Cerebellar cortex (tissue), 1 donor: ENCODE measurements at regions not wholly inside any gene's neighbourhood (a gene's known extent, or its start where the extent isn't known, plus 50 kb on each side); places are given as distances from the start of the nearest gene placed in this dataset.
"Not testable (repeated sequence)": the region's sequence is repeated elsewhere in the genome, so short reads cannot be mapped to it uniquely, and the experiment has no call there.

Source experiments
- DNase-seq: peaks from one replicate; pipeline ENCODE4 v3.0.0-alpha.2; 2015; ENCODE audit warnings: low spot score

DNA sequence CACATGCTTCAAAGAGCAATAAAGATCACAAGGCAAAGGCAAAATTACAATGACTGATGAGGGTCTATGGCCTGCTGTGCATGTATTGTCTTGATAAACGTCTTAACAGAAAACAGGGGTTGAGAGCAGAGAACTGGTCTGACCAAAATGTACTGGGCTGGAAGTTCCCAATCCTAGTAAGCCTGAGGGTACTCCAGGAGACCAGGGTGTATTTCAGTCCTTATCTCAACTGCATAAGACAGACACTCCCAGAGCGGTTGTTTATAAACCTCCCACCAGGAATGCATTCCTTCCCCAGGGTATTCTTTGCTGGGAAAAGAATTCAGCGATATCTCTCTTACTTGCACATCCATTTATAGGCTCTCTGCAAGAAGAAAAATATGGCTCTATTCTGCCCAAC is 521.8 kb upstream of the GNPDA2 start:
- DNase-seq: not testable (repeated sequence)

DNA sequence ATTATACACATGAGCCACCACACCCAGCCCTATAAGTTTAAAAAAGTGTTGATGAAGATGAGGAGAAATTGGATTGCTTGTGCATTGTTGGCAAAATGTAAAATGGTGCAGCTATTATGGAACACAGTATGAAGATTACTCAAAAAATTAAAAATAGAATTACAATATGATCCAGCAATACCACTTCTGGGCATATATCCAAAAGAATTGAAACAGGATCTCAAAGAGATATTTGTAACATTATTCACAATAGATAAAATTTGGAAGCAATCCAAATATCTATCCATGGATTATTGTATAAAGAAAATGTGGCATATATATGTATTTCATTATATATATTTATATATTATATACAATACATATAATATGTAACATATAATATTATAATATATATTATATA is 515.6 kb upstream of the GNPDA2 start:
- DNase-seq: no peak

- no peak for DNase-seq
Measured at GRCh38 chr4:45229206-45229605, 502.9 kb upstream of the GNPDA2 start.

- no peak for DNase-seq
Measured at GRCh38 chr4:45215976-45216542, 489.7 kb upstream of the GNPDA2 start.

GRCh38 chr4:45208476-45208875 is 482.1 kb upstream of the GNPDA2 start:
- not testable (repeated sequence) for DNase-seq

DNA sequence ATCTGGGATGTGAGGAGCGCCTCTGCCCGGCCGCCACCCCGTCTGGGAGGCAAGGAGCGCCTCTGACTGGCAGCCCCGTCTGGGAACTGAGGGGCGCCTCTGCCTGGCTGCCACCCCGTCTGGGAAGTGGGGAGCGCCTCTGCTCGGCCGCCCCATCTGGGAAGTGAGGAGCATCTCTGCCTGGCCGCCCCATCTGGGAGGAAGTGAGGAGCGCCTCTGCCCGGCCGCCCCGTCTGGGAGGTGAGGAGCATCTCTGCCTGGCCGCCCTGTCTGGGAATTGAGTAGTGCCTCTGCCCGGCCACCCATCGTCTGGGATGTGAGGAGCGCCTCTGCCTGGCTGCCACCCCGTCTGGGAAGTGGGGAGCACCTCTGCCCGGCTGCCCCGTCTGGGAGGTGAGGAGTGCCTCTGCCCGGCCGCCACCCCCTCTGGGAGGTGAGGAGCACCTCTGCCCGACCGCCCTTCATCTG is 481.5 kb upstream of the GNPDA2 start:
- not testable (repeated sequence) for DNase-seq

GRCh38 chr4:45207241-45207863 is 481.0 kb upstream of the GNPDA2 start:
- DNase-seq: not testable (repeated sequence)

- no peak for DNase-seq
Measured at GRCh38 chr4:45199736-45200135, 473.4 kb upstream of the GNPDA2 start.

DNA sequence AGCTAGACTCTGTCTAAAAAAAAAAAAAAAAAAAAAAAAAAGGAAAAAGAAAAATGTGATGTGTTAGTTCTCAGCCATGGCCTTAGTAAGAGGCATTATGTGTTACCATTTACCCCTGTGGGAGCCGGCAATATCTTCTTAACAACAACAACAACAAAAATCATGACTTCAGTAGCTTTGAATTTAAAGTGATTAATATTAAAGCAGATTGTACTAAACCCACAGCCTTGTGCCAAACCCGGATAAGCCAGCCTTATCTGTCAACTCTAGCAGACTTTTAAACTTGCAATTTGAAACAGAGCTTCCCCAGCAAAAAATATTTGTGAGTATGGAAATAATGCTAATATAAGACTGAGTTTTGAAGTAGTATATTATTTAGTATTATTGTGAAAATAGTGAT is 462.1 kb upstream of the GNPDA2 start:
- DNase-seq: no peak

DNA sequence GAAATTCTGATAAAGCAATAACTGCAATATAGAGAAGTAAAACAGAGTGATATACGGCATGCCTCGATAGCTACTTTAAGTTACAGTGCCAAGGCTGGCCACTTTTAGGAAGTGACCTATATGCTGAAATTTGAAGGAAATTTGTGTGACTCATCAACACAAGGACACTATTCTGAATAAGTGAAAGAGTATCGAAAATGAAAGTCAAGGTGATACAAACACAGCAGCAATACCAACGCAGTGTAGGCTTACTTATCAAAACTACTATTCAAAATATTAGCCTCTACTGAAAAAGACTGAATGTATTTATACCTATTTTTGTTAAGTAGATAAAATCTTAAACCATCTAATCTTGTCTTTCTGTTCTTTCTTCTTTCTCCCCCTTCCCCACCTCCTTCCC is 459.9 kb upstream of the GNPDA2 start:
- no peak for DNase-seq

GRCh38 chr4:45183905-45184304 is 457.5 kb upstream of the GNPDA2 start:
- no peak for DNase-seq

DNA sequence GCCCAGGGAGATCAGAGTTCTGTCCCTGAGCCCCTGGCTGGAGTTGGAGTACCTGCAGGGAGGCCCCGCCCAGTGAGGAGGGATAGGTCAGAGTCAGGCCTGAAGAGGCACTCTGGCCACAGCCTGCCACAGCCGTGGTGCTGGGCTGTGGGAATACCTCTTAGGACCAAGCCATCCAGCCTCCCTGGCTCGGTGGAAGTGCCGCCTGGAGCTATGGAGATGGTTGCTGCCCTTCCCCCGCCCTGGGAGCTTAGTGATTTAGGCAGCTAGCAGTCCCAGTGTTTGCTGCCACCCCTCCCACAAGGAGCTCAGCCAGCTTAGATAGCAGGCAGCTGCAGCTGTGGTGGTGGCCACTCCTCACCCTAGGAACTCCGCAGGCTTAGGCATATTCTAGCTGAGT is 446.3 kb upstream of the GNPDA2 start:
- no peak for DNase-seq

- DNase-seq: no peak
Measured at GRCh38 chr4:45160951-45161350, 434.6 kb upstream of the GNPDA2 start.

DNA sequence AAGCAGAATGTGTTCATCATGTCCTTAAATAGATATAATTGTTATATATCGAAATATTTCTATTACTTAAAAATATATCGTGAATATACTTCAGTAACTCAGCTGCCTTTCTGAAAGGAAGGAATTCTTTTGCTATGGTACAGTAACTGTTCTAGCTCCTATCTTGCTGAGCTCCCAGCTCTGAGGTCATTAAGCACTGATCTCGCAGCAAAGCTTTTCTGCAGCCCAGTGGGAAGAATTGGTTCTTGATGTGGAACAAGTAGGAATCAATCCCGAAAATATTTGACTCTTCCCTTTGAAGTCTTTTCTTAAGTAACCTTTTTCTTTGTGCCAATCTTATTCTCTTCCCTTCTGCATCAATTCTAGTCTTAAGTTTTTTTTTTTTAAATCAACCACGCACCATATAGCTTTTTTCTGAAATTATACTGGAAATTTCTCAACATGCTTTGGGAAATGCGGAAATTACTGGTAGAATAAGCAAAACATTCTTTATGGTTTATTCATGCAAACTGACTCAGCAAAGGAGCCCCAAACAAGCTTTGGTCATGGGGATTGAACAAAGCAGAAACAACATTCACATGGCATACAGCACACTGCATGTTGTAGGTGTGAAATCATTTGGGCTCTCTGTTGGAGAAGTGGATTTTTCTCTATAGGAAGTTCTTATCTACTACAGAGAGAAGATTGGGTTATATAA is 428.9 kb upstream of the GNPDA2 start:
- DNase-seq: no peak

DNA sequence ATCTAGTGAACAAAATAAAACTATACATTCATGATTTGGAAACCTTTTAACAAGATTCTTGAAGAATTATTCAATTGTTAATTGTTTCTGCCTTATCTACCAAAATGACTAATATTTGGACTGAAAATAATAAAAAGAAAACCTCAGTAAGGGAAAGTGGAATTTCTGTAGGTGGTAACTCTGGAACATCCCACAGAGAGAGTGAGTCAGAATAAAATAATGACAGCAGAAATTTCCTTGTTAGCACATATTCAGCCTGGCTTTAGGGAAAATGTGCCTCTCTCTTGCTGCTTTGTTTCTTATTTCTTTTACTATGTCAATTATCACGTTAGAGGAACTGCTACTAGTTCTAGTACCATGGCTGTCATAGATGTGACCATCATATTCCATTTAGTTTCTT is 421.5 kb upstream of the GNPDA2 start:
- DNase-seq: no peak

- no peak for DNase-seq
Measured at GRCh38 chr4:45131020-45131419, 404.7 kb upstream of the GNPDA2 start.

GRCh38 chr4:45122406-45122805 is 396.1 kb upstream of the GNPDA2 start:
- no peak for DNase-seq

DNA sequence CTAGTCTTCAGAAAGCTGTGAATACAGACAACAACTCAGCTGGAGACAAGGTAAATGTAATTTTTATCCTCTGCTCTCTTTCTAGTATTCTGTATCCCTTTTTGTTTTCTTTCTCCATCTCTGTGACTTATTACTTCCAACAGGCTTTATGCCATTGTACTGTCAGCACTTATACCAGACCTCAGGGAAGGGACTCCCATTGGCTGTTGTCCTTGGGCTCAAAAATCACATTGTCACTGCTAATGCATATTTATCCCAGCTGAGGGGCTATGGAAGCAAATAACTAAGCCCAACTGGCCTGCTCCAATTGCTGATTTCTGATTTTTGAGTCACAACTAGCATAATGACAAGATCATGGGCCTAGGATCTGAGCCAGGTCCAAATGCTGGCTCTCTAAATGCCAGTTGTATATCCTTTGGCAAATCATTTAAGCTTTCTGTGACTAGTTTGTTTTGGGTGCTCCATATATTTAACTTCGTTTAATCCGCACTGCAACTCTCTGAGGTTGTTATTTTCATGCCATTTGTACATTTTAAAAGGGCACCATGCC is 395.1 kb upstream of the GNPDA2 start:
- no peak for DNase-seq

DNA sequence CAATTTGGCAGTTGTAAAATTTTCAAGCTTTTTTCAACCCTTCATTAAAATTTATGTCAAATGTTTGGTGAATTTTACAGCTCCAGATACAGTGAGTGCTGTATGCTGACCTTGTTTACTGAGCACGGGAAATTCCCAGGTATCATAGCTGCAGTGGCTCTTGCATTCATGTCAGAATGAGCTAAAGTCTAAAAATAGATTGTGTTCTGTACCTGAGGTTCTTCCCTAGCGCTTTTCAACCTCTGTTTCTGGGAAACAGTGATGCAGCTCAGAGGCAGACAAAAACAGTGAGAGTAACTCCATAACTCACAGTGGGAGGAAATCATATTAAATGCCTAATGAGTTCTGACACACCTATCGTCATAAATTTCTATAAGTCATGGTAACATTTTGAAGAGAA is 393.8 kb upstream of the GNPDA2 start:
- DNase-seq: peak; percentile 54

DNA sequence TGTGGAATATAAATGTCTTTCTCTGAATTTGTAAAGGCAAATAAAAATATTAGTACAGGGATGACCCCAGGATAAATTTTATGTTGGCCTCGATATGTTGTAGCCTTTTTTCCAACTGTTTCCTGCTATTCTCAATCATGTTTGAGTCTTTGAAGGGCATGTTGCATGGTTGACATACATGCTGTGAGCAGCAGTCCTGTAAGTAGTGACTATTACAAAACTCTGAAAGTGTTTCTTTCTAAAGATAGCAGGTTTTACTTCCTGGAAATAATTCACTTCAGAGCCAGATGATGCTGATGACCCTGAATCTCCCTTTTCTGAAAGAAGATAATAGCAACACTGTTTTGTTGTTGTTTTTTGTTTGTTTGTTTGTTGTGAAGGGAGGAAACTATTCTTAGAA is 393.0 kb upstream of the GNPDA2 start:
- no peak for DNase-seq

DNA sequence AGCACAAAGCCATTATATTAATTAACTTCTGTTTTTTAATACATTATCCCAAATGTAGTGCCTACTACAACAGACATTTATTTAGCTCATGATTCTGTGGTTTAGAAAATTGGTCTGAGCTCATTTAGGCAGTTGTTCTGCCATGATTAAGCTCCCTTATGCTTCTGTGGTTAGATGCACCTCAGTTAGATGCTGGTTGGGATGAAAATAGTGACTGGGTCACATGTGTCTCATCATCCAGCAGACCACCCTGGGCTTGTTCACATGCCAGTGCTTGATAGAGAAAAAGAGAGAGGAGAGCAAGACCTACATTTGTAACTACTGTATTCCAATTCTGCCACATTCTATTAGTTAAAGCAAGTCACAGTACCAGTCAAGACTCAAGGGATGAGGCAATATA is 376.4 kb upstream of the GNPDA2 start:
- no peak for DNase-seq

DNA sequence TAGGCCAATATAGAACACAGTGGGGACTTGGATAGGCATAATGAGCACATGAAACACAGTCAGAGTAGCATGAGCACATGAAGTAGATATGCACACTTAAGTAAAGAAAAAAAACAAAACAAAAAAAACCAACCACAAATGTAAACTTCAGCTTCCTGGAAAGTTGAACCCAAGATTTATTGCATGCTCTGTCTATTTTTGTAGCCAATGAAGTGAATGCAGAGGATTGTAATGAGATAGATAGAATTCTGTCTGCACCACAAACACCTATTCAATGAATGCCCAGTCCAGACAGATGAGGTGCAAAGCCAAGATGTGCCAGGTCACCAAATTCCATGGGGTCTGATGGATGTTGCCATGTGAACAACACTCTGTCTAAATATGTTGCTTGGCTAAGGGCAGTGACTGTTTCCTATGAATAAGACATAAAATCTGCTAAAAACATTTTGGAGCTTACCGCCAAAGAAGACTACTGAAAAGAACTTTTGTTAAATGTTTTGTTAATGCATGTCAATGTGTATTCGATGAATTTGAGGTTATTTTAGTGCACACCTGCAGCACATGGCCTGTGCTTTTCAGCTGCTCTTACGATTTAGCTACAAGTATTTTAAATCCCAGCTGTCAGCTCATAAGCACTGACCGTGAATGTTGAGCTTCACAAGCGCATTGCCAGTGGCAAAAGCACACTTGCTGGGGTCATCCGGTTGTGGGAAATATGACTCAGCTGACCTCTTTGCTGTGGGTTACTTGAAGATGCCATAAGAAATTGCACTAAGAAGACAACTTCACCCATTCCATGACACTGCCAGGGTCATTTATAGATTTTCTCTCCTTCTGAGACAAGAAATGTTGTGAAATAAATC is 374.8 kb upstream of the GNPDA2 start:
- no peak for DNase-seq
